ENCODE measurements at regions not wholly inside any gene's neighbourhood (a gene's known extent, or its start where the extent isn't known, plus 50 kb on each side); places are given as distances from the start of the nearest gene placed in this dataset.
"Not testable (repeated sequence)": the region's sequence is repeated elsewhere in the genome, so short reads cannot be mapped to it uniquely, and the experiment has no call there.

GRCh38 chrX:40895246-40895645, 159.9 kb upstream of the MED14 start:
- Mint-ChIP-seq H3K4me1 (no peaks in the 10 kb centered on the region), H3K27ac (no peak overlapping the region)

GRCh38 chrX:40897718-40898270, 162.5 kb upstream of the MED14 start:
- ATAC-seq (no peak), DNase-seq (ENCODE audit: low spot score in 2 of 2) (no peak)
- Mint-ChIP-seq H3K36me3 (no peaks in the 10 kb centered on the region), H3K9me3 (no peaks in the 10 kb centered on the region), H3K4me1 (no peaks in the 10 kb centered on the region), H3K4me3 (no peak overlapping the region), H3K27ac (no peak overlapping the region)

More at GRCh38 chrX:40895246-40895645, 159.9 kb upstream of the MED14 start:
- Mint-ChIP-seq H3K9me3 (no peaks in the 10 kb centered on the region), H3K36me3 (no peaks in the 10 kb centered on the region), H3K4me3 (no peak overlapping the region)
- no peak for DNase-seq (ENCODE audit: low spot score in 2 of 2)
- ATAC-seq: no peak

- DNase-seq (ENCODE audit: low spot score in 2 of 2); H3K9me3 Mint-ChIP-seq; H3K4me3 Mint-ChIP-seq; H3K36me3 Mint-ChIP-seq; ATAC-seq; H3K4me1 Mint-ChIP-seq; H3K27ac Mint-ChIP-seq: not testable (repeated sequence)
Observed at GRCh38 chrX:40904739-40905138, 169.4 kb upstream of the MED14 start.

- ATAC-seq (no peak), DNase-seq (ENCODE audit: low spot score in 2 of 2) (no peak)
- Mint-ChIP-seq H3K4me1 (no peaks in the 10 kb centered on the region), H3K4me3 (no peak overlapping the region), H3K36me3 (no peaks in the 10 kb centered on the region), H3K27ac (no peak overlapping the region), H3K9me3 (no peaks in the 10 kb centered on the region)
Observed at GRCh38 chrX:40908026-40908425, 172.7 kb upstream of the MED14 start.

GRCh38 chrX:40908857-40909475, 173.6 kb upstream of the MED14 start:
- no peak for ATAC-seq
- no peaks in the 10 kb centered on the region for H3K36me3 Mint-ChIP-seq
- no peaks in the 10 kb centered on the region for H3K9me3 Mint-ChIP-seq
- H3K4me1 Mint-ChIP-seq: no peaks in the 10 kb centered on the region
- no peak overlapping the region for H3K4me3 Mint-ChIP-seq
- H3K27ac Mint-ChIP-seq: no peak overlapping the region
- no peak for DNase-seq (ENCODE audit: low spot score in 2 of 2)

- ATAC-seq (no peak), DNase-seq (ENCODE audit: low spot score in 2 of 2) (no peak)
- Mint-ChIP-seq H3K9me3 (no peaks in the 10 kb centered on the region), H3K4me3 (no peak overlapping the region), H3K4me1 (no peaks in the 10 kb centered on the region), H3K36me3 (no peaks in the 10 kb centered on the region), H3K27ac (no peak overlapping the region)
Observed at GRCh38 chrX:40912166-40912565, 173.1 kb upstream of the USP9X start.

- Mint-ChIP-seq H3K4me3 (no peak overlapping the region), H3K27ac (no peak overlapping the region), H3K36me3 (no peaks in the 10 kb centered on the region), H3K9me3 (no peaks in the 10 kb centered on the region), H3K4me1 (no peaks in the 10 kb centered on the region)
- ATAC-seq: no peak
- DNase-seq (ENCODE audit: low spot score in 2 of 2): no peak
Observed at GRCh38 chrX:40912576-40912975, 172.7 kb upstream of the USP9X start.

GRCh38 chrX:40920351-40920750, 164.9 kb upstream of the USP9X start:
- no peaks in the 10 kb centered on the region for H3K9me3 Mint-ChIP-seq
- H3K4me1 Mint-ChIP-seq: no peaks in the 10 kb centered on the region
- H3K4me3 Mint-ChIP-seq: no peak overlapping the region
- no peak overlapping the region for H3K27ac Mint-ChIP-seq
- ATAC-seq (no peak), DNase-seq (ENCODE audit: low spot score in 2 of 2) (no peak)
- H3K36me3 Mint-ChIP-seq: no peaks in the 10 kb centered on the region

- H3K4me1 Mint-ChIP-seq: no peaks in the 10 kb centered on the region
- no peaks in the 10 kb centered on the region for H3K9me3 Mint-ChIP-seq
- no peak for DNase-seq (ENCODE audit: low spot score in 2 of 2)
- no peak overlapping the region for H3K4me3 Mint-ChIP-seq
- ATAC-seq: no peak
- H3K36me3 Mint-ChIP-seq: no peaks in the 10 kb centered on the region
- H3K27ac Mint-ChIP-seq: no peak overlapping the region
Observed at GRCh38 chrX:40922307-40922706, 162.9 kb upstream of the USP9X start.

- not testable (repeated sequence) for H3K27ac Mint-ChIP-seq; DNase-seq (ENCODE audit: low spot score in 2 of 2); ATAC-seq; H3K4me1 Mint-ChIP-seq; H3K36me3 Mint-ChIP-seq; H3K4me3 Mint-ChIP-seq; H3K9me3 Mint-ChIP-seq
Observed at GRCh38 chrX:40926739-40927427, 158.4 kb upstream of the USP9X start.

GRCh38 chrX:40928076-40928475, 157.2 kb upstream of the USP9X start:
- peaks cover 10% of the 10 kb centered on the region for H3K4me1 Mint-ChIP-seq
- H3K9me3 Mint-ChIP-seq: peaks cover 7% of the 10 kb centered on the region
- no peak for DNase-seq (ENCODE audit: low spot score in 2 of 2)

GRCh38 chrX:40931921-40932320, 153.3 kb upstream of the USP9X start:
- H3K4me1 Mint-ChIP-seq: peaks cover 17% of the 10 kb centered on the region
- no peak overlapping the region for H3K4me3 Mint-ChIP-seq
- peak overlapping the region; percentile 73 for H3K27ac Mint-ChIP-seq
- H3K36me3 Mint-ChIP-seq: peaks cover 6% of the 10 kb centered on the region
- peaks cover 7% of the 10 kb centered on the region for H3K9me3 Mint-ChIP-seq
- DNase-seq (ENCODE audit: low spot score in 2 of 2): no peak
- no peak for ATAC-seq

More at GRCh38 chrX:40928076-40928475, 157.2 kb upstream of the USP9X start:
- Mint-ChIP-seq H3K4me3 (no peak overlapping the region), H3K27ac (no peak overlapping the region), H3K36me3 (peaks cover 3% of the 10 kb centered on the region)
- no peak for ATAC-seq

GRCh38 chrX:40933132-40933705, 152.0 kb upstream of the USP9X start:
- peaks cover 6% of the 10 kb centered on the region for H3K36me3 Mint-ChIP-seq
- H3K4me1 Mint-ChIP-seq: peaks cover 17% of the 10 kb centered on the region
- peak overlapping the region; percentile 70 for H3K27ac Mint-ChIP-seq
- peak; percentile 40 for ATAC-seq
- peaks cover 1% of the 10 kb centered on the region for H3K9me3 Mint-ChIP-seq
- DNase-seq (ENCODE audit: low spot score in 2 of 2): no peak
- peak overlapping the region; percentile 56 for H3K4me3 Mint-ChIP-seq

- no peak for DNase-seq (ENCODE audit: low spot score in 2 of 2)
- H3K27ac Mint-ChIP-seq: peak overlapping the region; percentile 70
- H3K9me3 Mint-ChIP-seq: no peaks in the 10 kb centered on the region
- no peak for ATAC-seq
- peak overlapping the region; percentile 56 for H3K4me3 Mint-ChIP-seq
- H3K36me3 Mint-ChIP-seq: peaks cover 6% of the 10 kb centered on the region
- H3K4me1 Mint-ChIP-seq: peaks cover 17% of the 10 kb centered on the region
Observed at GRCh38 chrX:40933706-40934425, 151.4 kb upstream of the USP9X start.

GRCh38 chrX:40936827-40937226, 148.4 kb upstream of the USP9X start:
- Mint-ChIP-seq H3K4me1 (peaks cover 15% of the 10 kb centered on the region), H3K9me3 (no peaks in the 10 kb centered on the region), H3K4me3 (no peak overlapping the region), H3K36me3 (peaks cover 6% of the 10 kb centered on the region), H3K27ac (no peak overlapping the region)
- no peak for ATAC-seq
- no peak for DNase-seq (ENCODE audit: low spot score in 2 of 2)
